ENCODE measurements at regions not wholly inside any gene's neighbourhood (a gene's known extent, or its start where the extent isn't known, plus 50 kb on each side); places are given as distances from the start of the nearest gene placed in this dataset.
"Not testable (repeated sequence)": the region's sequence is repeated elsewhere in the genome, so short reads cannot be mapped to it uniquely, and the experiment has no call there.

DNA sequence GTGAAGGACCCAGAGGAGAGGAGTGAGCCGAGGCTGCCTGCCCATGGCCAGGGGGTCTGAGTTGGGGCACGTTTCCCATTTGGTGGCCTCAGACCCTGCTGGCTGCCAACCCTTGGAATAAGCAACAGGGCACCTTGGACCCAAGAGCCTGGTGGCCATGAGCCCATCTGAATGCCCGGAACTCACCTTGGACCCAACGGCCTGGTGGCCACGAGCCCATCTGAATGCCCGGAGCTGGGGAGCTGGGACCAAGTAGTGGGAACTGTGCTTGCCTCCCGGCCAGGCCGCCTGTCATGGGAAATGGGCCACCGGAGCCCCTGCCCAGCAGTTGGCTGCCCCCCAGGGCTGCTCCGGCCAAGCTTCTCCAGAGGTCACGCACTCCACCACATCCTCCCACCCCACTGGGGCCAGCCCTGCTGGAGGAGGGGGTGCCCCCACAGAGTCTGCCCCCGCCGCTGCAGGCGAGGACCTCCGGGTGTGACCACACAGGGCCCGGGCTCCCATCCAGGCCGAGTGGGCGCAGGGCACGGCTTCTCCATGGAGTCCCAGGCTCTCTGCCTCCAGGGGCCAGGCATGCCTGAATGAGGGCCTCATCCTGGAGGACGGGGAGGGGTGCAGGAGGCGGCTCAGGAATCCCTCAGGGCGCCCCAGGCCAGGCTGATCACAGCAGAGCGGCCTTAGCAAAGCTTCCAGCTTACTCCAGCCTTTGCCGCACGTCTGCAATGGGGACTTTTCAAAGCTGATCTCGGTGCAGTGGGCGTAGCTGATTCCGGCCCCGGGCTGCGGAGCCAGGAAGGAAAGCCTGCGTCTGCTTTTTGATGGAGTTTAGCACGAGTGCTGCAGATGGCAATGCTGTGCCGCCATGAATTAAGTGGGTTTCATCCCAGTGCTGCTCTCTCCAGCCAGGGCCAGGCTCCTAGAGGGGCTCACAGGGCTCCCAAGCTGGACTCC lies 146.3 kb downstream of the LAT start:
- peaks cover 28% of the 10 kb centered on the region for H3K4me1 ChIP-seq (ENCODE audit: control insufficient read depth, insufficient read depth, low read length)
- H3K4me3 Mint-ChIP-seq; H3K4me3 ChIP-seq (ENCODE audit: low read length); H3K27ac Mint-ChIP-seq; H3K27me3 Mint-ChIP-seq (ENCODE audit: low read depth in 2 of 2); H3K9me3 ChIP-seq (ENCODE audit: control insufficient read depth, insufficient read depth, low read length); H3K9me3 Mint-ChIP-seq; ATAC-seq; H3K27ac ChIP-seq (ENCODE audit: low read length); DNase-seq; H3K27me3 ChIP-seq (ENCODE audit: control insufficient read depth, insufficient read depth, low read length); H3K36me3 ChIP-seq (ENCODE audit: control insufficient read depth, insufficient read depth, low read length); H3K36me3 Mint-ChIP-seq; intact Hi-C loops (cut with micrococcal nuclease): not testable (repeated sequence)
- H3K4me1 Mint-ChIP-seq: peaks cover 17 to 23% of the 10 kb centered on the region in 2 donors
- 86% methylated on average over 30 of the region's 33 CpGs for WGBS (ENCODE audit: insufficient coverage)

DNA sequence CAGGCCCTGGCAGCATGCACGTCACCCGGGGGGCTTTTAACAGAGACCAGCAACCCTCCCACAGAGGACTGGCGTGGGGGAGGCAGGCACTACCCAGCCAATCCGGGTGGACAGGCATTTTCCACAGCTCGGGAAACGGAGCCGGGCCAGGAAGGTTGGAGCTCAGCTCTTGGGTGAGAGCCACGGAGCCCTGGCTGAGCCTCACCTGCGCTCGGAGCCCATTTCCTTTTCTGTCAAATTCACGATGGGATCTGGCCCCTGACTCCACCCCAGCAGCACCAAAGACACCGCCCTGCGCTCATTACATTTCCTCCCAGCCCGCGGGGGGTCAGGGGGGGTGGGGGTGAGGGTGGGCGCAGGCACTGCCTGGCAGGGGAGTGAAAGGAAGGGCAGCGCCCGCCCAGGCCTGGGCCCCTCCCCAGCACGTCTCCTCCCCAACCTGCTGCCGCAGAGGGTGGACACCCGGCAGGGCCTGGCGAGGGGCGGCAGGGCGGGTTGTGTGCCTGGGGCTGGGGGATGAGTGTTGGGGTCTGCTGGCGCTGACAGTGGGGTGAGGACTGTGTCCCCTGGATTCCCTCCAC lies 145.4 kb downstream of the LAT start:
- H3K4me3 Mint-ChIP-seq; H3K36me3 ChIP-seq (ENCODE audit: control insufficient read depth, insufficient read depth, low read length); H3K27me3 Mint-ChIP-seq (ENCODE audit: low read depth in 2 of 2); H3K27ac ChIP-seq (ENCODE audit: low read length); intact Hi-C loops (cut with micrococcal nuclease); H3K9me3 ChIP-seq (ENCODE audit: control insufficient read depth, insufficient read depth, low read length); H3K9me3 Mint-ChIP-seq; H3K36me3 Mint-ChIP-seq; H3K4me3 ChIP-seq (ENCODE audit: low read length); ATAC-seq; DNase-seq; H3K27me3 ChIP-seq (ENCODE audit: control insufficient read depth, insufficient read depth, low read length); H3K27ac Mint-ChIP-seq: not testable (repeated sequence)
- H3K4me1 ChIP-seq (ENCODE audit: control insufficient read depth, insufficient read depth, low read length): peaks cover 28% of the 10 kb centered on the region
- 94% methylated on average over 14 of the region's 25 CpGs for WGBS (ENCODE audit: insufficient coverage)
- H3K4me1 Mint-ChIP-seq: peaks cover 23 to 28% of the 10 kb centered on the region in 2 donors

GRCh38 chr16:29129458-29130038 lies 144.7 kb downstream of the LAT start:
- H3K4me3 ChIP-seq (ENCODE audit: low read length); H3K9me3 Mint-ChIP-seq; H3K36me3 Mint-ChIP-seq; H3K27me3 Mint-ChIP-seq (ENCODE audit: low read depth in 2 of 2); H3K9me3 ChIP-seq (ENCODE audit: control insufficient read depth, insufficient read depth, low read length); H3K27ac ChIP-seq (ENCODE audit: low read length); intact Hi-C loops (cut with micrococcal nuclease); DNase-seq; H3K36me3 ChIP-seq (ENCODE audit: control insufficient read depth, insufficient read depth, low read length); H3K27ac Mint-ChIP-seq; ATAC-seq; H3K4me3 Mint-ChIP-seq; H3K27me3 ChIP-seq (ENCODE audit: control insufficient read depth, insufficient read depth, low read length): not testable (repeated sequence)
- peaks cover 30% of the 10 kb centered on the region for H3K4me1 ChIP-seq (ENCODE audit: control insufficient read depth, insufficient read depth, low read length)
- H3K4me1 Mint-ChIP-seq: peaks cover 28% of the 10 kb centered on the region in 2 donors
- WGBS (ENCODE audit: insufficient coverage): 89% methylated on average over 18 of the region's 18 CpGs

- H3K27ac Mint-ChIP-seq: peak overlapping the region; percentile 18 to 93
- H3K36me3 Mint-ChIP-seq; H3K27ac ChIP-seq (ENCODE audit: low read length); H3K4me3 Mint-ChIP-seq; ATAC-seq; H3K9me3 ChIP-seq (ENCODE audit: control insufficient read depth, insufficient read depth, low read length); H3K27me3 Mint-ChIP-seq (ENCODE audit: low read depth in 2 of 2); intact Hi-C loops (cut with micrococcal nuclease); H3K27me3 ChIP-seq (ENCODE audit: control insufficient read depth, insufficient read depth, low read length); H3K4me3 ChIP-seq (ENCODE audit: low read length); DNase-seq; H3K36me3 ChIP-seq (ENCODE audit: control insufficient read depth, insufficient read depth, low read length); H3K9me3 Mint-ChIP-seq: not testable (repeated sequence)
- peaks cover 28% of the 10 kb centered on the region in 2 donors for H3K4me1 Mint-ChIP-seq
- WGBS (ENCODE audit: insufficient coverage): 90% methylated on average over 18 of the region's 20 CpGs
- H3K4me1 ChIP-seq (ENCODE audit: control insufficient read depth, insufficient read depth, low read length): peaks cover 30% of the 10 kb centered on the region
Measured at GRCh38 chr16:29128732-29129457, 144.0 kb downstream of the LAT start.

GRCh38 chr16:29127806-29128420 lies 143.1 kb downstream of the LAT start:
- H3K4me1 ChIP-seq (ENCODE audit: control insufficient read depth, insufficient read depth, low read length): peaks cover 30% of the 10 kb centered on the region
- intact Hi-C loops (cut with micrococcal nuclease); H3K27me3 ChIP-seq (ENCODE audit: control insufficient read depth, insufficient read depth, low read length); H3K4me3 ChIP-seq (ENCODE audit: low read length); H3K27me3 Mint-ChIP-seq (ENCODE audit: low read depth in 2 of 2); DNase-seq; H3K27ac ChIP-seq (ENCODE audit: low read length); H3K36me3 ChIP-seq (ENCODE audit: control insufficient read depth, insufficient read depth, low read length); H3K36me3 Mint-ChIP-seq; H3K4me3 Mint-ChIP-seq; ATAC-seq; H3K9me3 ChIP-seq (ENCODE audit: control insufficient read depth, insufficient read depth, low read length); H3K9me3 Mint-ChIP-seq: not testable (repeated sequence)
- Mint-ChIP-seq H3K27ac (peak overlapping the region; percentile 18 to 93), H3K4me1 (peaks cover 33 to 34% of the 10 kb centered on the region in 2 donors)
- 93% methylated on average over 29 of the region's 29 CpGs for WGBS (ENCODE audit: insufficient coverage)
